ENCODE measurements at regions not wholly inside any gene's neighbourhood (a gene's known extent, or its start where the extent isn't known, plus 50 kb on each side); places are given as distances from the start of the nearest gene placed in this dataset.
A peak's percentile ranks its signal among the peaks of the same experiment; 100 is the strongest.
"Not testable (repeated sequence)": the region's sequence is repeated elsewhere in the genome, so short reads cannot be mapped to it uniquely, and the experiment has no call there.

DNA sequence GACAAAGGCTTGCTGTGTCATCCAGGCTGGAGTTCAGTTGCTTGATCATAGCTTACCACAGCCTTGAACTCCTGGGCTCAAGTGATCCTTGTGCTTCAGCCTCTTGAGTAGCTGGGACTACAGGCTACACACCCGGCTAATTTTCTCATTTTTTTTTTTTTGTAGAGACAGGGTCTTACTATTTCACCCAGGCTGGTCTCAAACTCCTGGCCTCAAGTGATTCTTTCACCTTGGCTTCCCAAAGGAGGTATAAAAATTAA is 178.0 kb downstream of the MTCL1 start (continued):
- TF ChIP-seq, protein P1, sequence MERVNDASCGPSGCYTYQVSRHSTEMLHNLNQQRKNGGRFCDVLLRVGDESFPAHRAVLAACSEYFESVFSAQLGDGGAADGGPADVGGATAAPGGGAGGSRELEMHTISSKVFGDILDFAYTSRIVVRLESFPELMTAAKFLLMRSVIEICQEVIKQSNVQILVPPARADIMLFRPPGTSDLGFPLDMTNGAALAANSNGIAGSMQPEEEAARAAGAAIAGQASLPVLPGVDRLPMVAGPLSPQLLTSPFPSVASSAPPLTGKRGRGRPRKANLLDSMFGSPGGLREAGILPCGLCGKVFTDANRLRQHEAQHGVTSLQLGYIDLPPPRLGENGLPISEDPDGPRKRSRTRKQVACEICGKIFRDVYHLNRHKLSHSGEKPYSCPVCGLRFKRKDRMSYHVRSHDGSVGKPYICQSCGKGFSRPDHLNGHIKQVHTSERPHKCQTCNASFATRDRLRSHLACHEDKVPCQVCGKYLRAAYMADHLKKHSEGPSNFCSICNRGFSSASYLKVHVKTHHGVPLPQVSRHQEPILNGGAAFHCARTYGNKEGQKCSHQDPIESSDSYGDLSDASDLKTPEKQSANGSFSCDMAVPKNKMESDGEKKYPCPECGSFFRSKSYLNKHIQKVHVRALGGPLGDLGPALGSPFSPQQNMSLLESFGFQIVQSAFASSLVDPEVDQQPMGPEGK (CRISPR knock-in tag; IDR thresholded peaks at IDR 0.05; ENCODE audit: borderline replicate concordance) = no peak

DNA sequence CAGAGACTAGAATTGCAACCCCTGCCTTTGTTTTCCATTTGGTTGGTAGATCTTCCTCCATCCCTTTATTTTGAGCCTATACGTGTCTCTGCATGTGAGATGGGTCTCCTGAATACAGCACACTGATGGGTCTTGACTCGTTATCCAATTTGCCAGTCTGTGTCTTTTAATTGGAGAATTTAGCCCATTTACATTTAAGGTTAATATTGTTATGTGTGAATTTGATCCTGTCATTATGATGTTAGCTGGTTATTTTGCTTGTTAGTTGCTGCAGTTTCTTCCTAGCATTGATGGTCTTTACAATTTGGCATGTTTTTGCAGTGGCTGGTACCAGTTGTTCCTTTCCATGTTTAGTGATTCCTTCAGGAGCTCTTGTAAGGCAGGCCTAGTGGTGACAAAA is 182.5 kb downstream of the MTCL1 start:
- ATAC-seq = not testable (repeated sequence)

DNA sequence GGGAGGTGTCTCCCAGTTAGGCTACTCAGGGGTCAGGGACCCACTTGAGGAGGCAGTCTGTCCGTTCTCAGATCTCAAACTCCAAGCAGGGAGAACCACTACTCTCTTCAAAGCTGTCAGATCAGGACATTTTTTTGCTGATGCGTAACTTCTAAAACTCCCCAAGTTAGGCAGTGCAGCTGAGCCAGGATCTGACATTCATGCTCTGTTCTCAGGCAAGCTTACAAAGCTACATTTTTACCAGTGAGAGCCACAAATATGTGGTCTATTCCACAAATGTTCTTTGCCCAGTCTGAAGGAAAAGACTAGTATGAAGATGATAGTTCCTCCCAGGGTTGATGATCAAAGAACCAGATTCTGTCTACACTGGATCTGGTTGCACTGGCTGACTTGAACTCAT is 184.1 kb downstream of the MTCL1 start:
- TF ChIP-seq ZNF8 (CRISPR knock-in tag; IDR thresholded peaks at IDR 0.05) (no peak), RARB (CRISPR knock-in tag; IDR thresholded peaks at IDR 0.05) (no peak), ZNF565 (CRISPR knock-in tag; conservative IDR thresholded peaks at IDR 0.05; ENCODE audit: low read depth) (no peak), ARNTL (CRISPR knock-in tag; IDR thresholded peaks at IDR 0.05; ENCODE audit: borderline replicate concordance, low read depth) (no peak), ZFP3 (CRISPR knock-in tag; IDR thresholded peaks at IDR 0.05) (no peak), SNAI2 (CRISPR knock-in tag; IDR thresholded peaks at IDR 0.05) (no peak), TOX (CRISPR knock-in tag; IDR thresholded peaks at IDR 0.05; ENCODE audit: borderline replicate concordance) (no peak)
- TF ChIP-seq, protein P1 (CRISPR knock-in tag; IDR thresholded peaks at IDR 0.05; ENCODE audit: borderline replicate concordance) = no peak
- TF ChIP-seq, protein P2, sequence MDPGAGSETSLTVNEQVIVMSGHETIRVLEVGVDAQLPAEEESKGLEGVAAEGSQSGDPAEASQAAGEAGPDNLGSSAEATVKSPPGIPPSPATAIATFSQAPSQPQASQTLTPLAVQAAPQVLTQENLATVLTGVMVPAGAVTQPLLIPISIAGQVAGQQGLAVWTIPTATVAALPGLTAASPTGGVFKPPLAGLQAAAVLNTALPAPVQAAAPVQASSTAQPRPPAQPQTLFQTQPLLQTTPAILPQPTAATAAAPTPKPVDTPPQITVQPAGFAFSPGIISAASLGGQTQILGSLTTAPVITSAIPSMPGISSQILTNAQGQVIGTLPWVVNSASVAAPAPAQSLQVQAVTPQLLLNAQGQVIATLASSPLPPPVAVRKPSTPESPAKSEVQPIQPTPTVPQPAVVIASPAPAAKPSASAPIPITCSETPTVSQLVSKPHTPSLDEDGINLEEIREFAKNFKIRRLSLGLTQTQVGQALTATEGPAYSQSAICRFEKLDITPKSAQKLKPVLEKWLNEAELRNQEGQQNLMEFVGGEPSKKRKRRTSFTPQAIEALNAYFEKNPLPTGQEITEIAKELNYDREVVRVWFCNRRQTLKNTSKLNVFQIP (CRISPR knock-in tag; IDR thresholded peaks at IDR 0.05; ENCODE audit: borderline replicate concordance, low read depth) = no peak
- TF ChIP-seq, protein P3, sequence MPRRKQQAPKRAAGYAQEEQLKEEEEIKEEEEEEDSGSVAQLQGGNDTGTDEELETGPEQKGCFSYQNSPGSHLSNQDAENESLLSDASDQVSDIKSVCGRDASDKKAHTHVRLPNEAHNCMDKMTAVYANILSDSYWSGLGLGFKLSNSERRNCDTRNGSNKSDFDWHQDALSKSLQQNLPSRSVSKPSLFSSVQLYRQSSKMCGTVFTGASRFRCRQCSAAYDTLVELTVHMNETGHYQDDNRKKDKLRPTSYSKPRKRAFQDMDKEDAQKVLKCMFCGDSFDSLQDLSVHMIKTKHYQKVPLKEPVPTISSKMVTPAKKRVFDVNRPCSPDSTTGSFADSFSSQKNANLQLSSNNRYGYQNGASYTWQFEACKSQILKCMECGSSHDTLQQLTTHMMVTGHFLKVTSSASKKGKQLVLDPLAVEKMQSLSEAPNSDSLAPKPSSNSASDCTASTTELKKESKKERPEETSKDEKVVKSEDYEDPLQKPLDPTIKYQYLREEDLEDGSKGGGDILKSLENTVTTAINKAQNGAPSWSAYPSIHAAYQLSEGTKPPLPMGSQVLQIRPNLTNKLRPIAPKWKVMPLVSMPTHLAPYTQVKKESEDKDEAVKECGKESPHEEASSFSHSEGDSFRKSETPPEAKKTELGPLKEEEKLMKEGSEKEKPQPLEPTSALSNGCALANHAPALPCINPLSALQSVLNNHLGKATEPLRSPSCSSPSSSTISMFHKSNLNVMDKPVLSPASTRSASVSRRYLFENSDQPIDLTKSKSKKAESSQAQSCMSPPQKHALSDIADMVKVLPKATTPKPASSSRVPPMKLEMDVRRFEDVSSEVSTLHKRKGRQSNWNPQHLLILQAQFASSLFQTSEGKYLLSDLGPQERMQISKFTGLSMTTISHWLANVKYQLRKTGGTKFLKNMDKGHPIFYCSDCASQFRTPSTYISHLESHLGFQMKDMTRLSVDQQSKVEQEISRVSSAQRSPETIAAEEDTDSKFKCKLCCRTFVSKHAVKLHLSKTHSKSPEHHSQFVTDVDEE (CRISPR knock-in tag; IDR thresholded peaks at IDR 0.05) = no peak
- ATAC-seq = no peak

DNA sequence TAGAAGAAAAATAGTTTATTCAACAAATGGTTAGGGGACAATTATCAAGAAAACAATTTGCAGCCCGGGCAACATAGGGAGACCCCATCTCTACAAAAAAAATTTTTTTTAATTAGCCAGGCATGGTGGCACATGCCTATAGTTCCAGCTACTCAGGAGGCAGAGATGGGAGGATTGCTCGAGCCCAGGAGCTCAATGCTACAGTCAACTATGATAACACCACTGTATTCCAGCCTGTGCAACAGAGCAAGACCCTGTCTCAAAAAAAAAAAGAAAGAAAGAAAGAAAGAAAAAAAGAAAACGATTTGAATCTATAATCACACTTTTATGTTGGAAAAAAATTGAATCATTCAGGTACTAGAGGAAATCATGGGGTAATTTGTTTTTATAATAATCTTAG is 185.1 kb downstream of the MTCL1 start:
- peak; percentile 26 for ATAC-seq

DNA sequence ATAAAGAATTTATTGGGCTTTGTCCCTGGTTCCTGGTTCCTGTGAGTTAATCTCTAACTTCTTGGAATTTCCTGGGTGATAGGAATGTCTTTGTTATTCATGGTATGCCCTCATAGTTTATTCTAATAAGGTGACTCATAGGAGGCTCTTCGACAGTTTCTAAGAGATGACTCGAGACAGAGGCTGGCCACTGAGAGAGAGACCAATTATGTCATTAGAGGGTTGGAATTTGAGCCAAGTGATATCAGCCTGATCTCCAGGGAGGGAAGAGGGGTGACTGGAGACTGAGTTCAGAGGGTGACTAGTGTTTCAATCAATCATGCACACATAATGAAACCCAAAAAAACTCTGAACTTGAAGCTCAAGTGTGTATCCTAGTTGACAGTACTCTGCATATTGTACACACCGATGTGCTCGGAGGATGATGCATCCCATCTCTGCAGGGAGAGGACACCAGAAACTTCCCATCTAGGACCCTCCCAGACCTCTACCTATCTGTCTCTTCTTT is 185.7 kb downstream of the MTCL1 start:
- peak; percentile 98 for ATAC-seq
- TF ChIP-seq, protein P4, sequence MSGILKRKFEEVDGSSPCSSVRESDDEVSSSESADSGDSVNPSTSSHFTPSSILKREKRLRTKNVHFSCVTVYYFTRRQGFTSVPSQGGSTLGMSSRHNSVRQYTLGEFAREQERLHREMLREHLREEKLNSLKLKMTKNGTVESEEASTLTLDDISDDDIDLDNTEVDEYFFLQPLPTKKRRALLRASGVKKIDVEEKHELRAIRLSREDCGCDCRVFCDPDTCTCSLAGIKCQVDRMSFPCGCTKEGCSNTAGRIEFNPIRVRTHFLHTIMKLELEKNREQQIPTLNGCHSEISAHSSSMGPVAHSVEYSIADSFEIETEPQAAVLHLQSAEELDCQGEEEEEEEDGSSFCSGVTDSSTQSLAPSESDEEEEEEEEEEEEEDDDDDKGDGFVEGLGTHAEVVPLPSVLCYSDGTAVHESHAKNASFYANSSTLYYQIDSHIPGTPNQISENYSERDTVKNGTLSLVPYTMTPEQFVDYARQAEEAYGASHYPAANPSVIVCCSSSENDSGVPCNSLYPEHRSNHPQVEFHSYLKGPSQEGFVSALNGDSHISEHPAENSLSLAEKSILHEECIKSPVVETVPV (CRISPR knock-in tag; IDR thresholded peaks at IDR 0.05) = no peak
- TF ChIP-seq ZNF8 (CRISPR knock-in tag; IDR thresholded peaks at IDR 0.05) (peak; percentile 44; the same call in 1 of the 2 replicates), ZNF70 (CRISPR knock-in tag; IDR thresholded peaks at IDR 0.05) (no peak), OSR1 (CRISPR knock-in tag; IDR thresholded peaks at IDR 0.05) (no peak), SNAI2 (CRISPR knock-in tag; IDR thresholded peaks at IDR 0.05) (no peak), ZC3H10 (CRISPR knock-in tag; IDR thresholded peaks at IDR 0.05) (no peak), PPARA (CRISPR knock-in tag; IDR thresholded peaks at IDR 0.05; ENCODE audit: borderline replicate concordance) (no peak), ISL1 (CRISPR knock-in tag; IDR thresholded peaks at IDR 0.05) (peak; percentile 81), CSDC2 (CRISPR knock-in tag; IDR thresholded peaks at IDR 0.05) (no peak), GLIS3 (CRISPR knock-in tag; IDR thresholded peaks at IDR 0.05) (no peak)
- TF ChIP-seq, protein P5, sequence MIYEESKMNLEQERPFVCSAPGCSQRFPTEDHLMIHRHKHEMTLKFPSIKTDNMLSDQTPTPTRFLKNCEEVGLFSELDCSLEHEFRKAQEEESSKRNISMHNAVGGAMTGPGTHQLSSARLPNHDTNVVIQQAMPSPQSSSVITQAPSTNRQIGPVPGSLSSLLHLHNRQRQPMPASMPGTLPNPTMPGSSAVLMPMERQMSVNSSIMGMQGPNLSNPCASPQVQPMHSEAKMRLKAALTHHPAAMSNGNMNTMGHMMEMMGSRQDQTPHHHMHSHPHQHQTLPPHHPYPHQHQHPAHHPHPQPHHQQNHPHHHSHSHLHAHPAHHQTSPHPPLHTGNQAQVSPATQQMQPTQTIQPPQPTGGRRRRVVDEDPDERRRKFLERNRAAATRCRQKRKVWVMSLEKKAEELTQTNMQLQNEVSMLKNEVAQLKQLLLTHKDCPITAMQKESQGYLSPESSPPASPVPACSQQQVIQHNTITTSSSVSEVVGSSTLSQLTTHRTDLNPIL (CRISPR knock-in tag; IDR thresholded peaks at IDR 0.05; ENCODE audit: low read depth) = peak; percentile 74
- TF ChIP-seq, protein P3 (CRISPR knock-in tag; IDR thresholded peaks at IDR 0.05) = no peak

Data from SK-N-SH treated with all-trans-retinoic acid at 6 μM for 48 hours (cell line).